Breast epithelium (tissue), 3 donors: ENCODE measurements at regions not wholly inside any gene's neighbourhood (a gene's known extent, or its start where the extent isn't known, plus 50 kb on each side); places are given as distances from the start of the nearest gene placed in this dataset.

Experiments
- POLR2A ChIP-seq: fragments of 450-650 bp; IDR thresholded peaks from one replicate; pipeline ENCODE4 v1.6.1; 2016; ENCODE audit warnings: antibody characterized with exemption, mild to moderate bottlenecking, moderate library complexity
- TF ChIP-seq, protein P1 (sequence below), 3 donors: fragments of 450-650 bp; IDR thresholded peaks; one replicate each; pipeline ENCODE4 v1.5.1; 2016 to 2017; ENCODE audit warnings: antibody characterized with exemption in 3 of 3, mild to moderate bottlenecking in 3 of 3, moderate library complexity in 3 of 3

- TF ChIP-seq, protein P1, sequence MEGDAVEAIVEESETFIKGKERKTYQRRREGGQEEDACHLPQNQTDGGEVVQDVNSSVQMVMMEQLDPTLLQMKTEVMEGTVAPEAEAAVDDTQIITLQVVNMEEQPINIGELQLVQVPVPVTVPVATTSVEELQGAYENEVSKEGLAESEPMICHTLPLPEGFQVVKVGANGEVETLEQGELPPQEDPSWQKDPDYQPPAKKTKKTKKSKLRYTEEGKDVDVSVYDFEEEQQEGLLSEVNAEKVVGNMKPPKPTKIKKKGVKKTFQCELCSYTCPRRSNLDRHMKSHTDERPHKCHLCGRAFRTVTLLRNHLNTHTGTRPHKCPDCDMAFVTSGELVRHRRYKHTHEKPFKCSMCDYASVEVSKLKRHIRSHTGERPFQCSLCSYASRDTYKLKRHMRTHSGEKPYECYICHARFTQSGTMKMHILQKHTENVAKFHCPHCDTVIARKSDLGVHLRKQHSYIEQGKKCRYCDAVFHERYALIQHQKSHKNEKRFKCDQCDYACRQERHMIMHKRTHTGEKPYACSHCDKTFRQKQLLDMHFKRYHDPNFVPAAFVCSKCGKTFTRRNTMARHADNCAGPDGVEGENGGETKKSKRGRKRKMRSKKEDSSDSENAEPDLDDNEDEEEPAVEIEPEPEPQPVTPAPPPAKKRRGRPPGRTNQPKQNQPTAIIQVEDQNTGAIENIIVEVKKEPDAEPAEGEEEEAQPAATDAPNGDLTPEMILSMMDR (IDR thresholded peaks at IDR 0.05), result no peak
- no peak for TF ChIP-seq POLR2A
Observed at GRCh38 chr6:66328200-66328599, 621.2 kb upstream of the EYS start.
